Peyer's patch (tissue), 4 donors: ENCODE measurements at regions not wholly inside any gene's neighbourhood (a gene's known extent, or its start where the extent isn't known, plus 50 kb on each side); places are given as distances from the start of the nearest gene placed in this dataset.

Experiments
- CTCF ChIP-seq, 6 experiments: fragments of 450-650 bp in 4 of 6; fragments of 200-600 bp in 2 of 6; sonication (generic) in 1 of 6; IDR thresholded peaks; one replicate each; pipeline ENCODE4 v1.5.1; 2017 to 2019; ENCODE audit warnings: antibody characterized with exemption in 6 of 6, mild to moderate bottlenecking in 3 of 6, moderate library complexity in 1 of 6
- POLR2A ChIP-seq, 2 donors: fragments of 450-650 bp; IDR thresholded peaks; one replicate each; pipeline ENCODE4 v1.5.1; 2017; ENCODE audit warnings: antibody characterized with exemption in 2 of 2, mild to moderate bottlenecking in 2 of 2, moderate library complexity in 2 of 2

DNA sequence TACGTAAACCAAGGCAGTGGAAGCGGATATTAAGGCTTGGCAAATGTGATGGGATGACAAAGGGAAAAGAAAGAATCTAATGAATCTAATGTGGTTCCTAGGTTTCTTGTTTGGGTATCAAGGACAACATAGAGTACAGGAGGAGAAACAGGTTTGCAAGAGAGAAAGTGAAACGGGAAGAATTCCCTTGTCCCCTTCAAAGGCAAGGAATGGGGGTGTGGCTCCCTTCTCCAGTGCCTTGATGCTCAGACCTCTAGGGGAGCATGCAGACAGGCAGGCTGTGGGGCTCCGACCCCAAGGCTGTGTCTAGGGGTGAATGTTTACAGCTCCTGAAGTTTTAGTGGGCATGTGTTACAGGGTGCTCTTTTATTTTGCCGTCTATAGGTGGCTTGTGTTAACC, 317.5 kb upstream of the HSF2 start:
- no peak for TF ChIP-seq POLR2A (IDR thresholded peaks at IDR 0.05)
- TF ChIP-seq CTCF (IDR thresholded peaks at IDR 0.05) = no peak
